GM12891 (cell line): ENCODE measurements at regions not wholly inside any gene's neighbourhood (a gene's known extent, or its start where the extent isn't known, plus 50 kb on each side); places are given as distances from the start of the nearest gene placed in this dataset.

Experiments used
- POLR2A ChIP-seq: IDR thresholded peaks from 2 replicates; pipeline ENCODE4 v1.6.1; 2011; ENCODE audit warnings: low read depth, low read length, control low read depth
- TAF1 ChIP-seq: IDR thresholded peaks from 2 replicates; pipeline ENCODE4 v1.6.1; 2011; ENCODE audit warnings: low read depth, low read length, control low read depth

GRCh38 chr5:81906086-81906485 lies 65.7 kb upstream of the ATG10 start:
- TF ChIP-seq POLR2A, result no peak
- TF ChIP-seq TAF1, result no peak
